Heart right ventricle (tissue), 16 donors: ENCODE measurements at regions not wholly inside any gene's neighbourhood (a gene's known extent, or its start where the extent isn't known, plus 50 kb on each side); places are given as distances from the start of the nearest gene placed in this dataset.

Experiments used
- ATAC-seq, 8 donors: fragments of 200-7000 bp; cut with Tn5 transposase; one replicate each; pipeline ENCODE4 v1.9.1; 2020; ENCODE audit warnings: mild to moderate bottlenecking in 8 of 8, moderate library complexity in 8 of 8, moderate number of reproducible peaks in 1 of 8
- DNase-seq, 2 donors: peaks; one replicate each; pipeline ENCODE4 v3.0.0-alpha.2; 2020
- H3K27ac ChIP-seq, 10 donors: fragments of 200-600 bp; sonication (generic) in 2 of 10; one replicate each; pipeline versions ENCODE4 v1.5.0 to v1.8.0; 2020 to 2022; ENCODE audit warnings: mild to moderate bottlenecking in 3 of 10
- H3K27me3 ChIP-seq, 7 donors: fragments of 200-600 bp; one replicate each; pipeline ENCODE4 v1.8.0; 2021 to 2022; ENCODE audit warnings: mild to moderate bottlenecking in 2 of 7
- H3K36me3 ChIP-seq, 9 donors: fragments of 200-600 bp; sonication (generic) in 1 of 9; one replicate each; pipeline versions ENCODE4 v1.5.0 to v1.8.0; 2020 to 2022; ENCODE audit warnings: mild to moderate bottlenecking in 2 of 9
- H3K4me1 ChIP-seq, 9 donors: fragments of 200-600 bp; sonication (generic) in 1 of 9; one replicate each; pipeline versions ENCODE4 v1.5.0 to v1.8.0; 2020 to 2022; ENCODE audit warnings: mild to moderate bottlenecking in 4 of 9
- H3K4me3 ChIP-seq, 10 donors: fragments of 200-600 bp; sonication (generic) in 2 of 10; one replicate each; pipeline versions ENCODE4 v1.5.0 to v1.8.0; 2020 to 2022; ENCODE audit warnings: mild to moderate bottlenecking in 7 of 10, moderate library complexity in 2 of 10
- H3K9me3 ChIP-seq, 11 donors: fragments of 200-600 bp in 10 of 11; sonication (generic) in 2 of 11; one replicate each; pipeline versions ENCODE4 v1.5.0 to v1.8.0; 2013 to 2022; ENCODE audit warnings: mild to moderate bottlenecking in 2 of 11, control low read depth in 1 of 11, moderate library complexity in 1 of 11
- WGBS, 2 donors: extraction: QIAGEN DNeasy Blood & Tissue Kit; methylation state at CpG; one replicate each; pipeline ENCODE4 v1.1.7; 2013; ENCODE audit warnings: inconsistent platforms in 1 of 2; 5-methylcytosine and 5-hydroxymethylcytosine counted together
- intact Hi-C, 10 donors: fragments of 100-400 bp; cut with DNase I; formaldehyde crosslinking; loops; one replicate each; pipeline versions ENCODE4 v1.11.1 to v1.14.2; 2022
- TF ChIP-seq, protein P1 (sequence below), 9 donors: fragments of 200-600 bp; sonication (generic) in 2 of 9; IDR thresholded peaks; one replicate each; pipeline versions ENCODE4 v1.5.0 to v1.8.0; 2021 to 2022; ENCODE audit warnings: antibody characterized with exemption in 9 of 9, mild to moderate bottlenecking in 5 of 9, moderate library complexity in 1 of 9
- donor health status: Arrhythmogenic right ventricular cardiomyopathy.
- donor health status: ischemic (EF 13 %, LVEDD 7.1; RV severe dilation, severe dysfunction).
- donor health status: healthy with polysubstance abuse.
- donor health status: DM: no; HTN: yes; CAD: no.
- donor health status: DM: no; HTN: no; CAD: no.
- donor health status: ischemic (EF 25% LVEDD 6.9; RV normal size, moderate dysfunction).
- donor health status: ischemic (EF 25% LVEDD 5.7; RV mildly dilated, moderate dysfunction).
- donor health status: healthy.
- donor health status: DM: yes; HTN: yes; CAD: no.
- donor health status: Ischemic cardiomyopathy.
- donor health status: ischemic (EF 35%, LVEDD 5.7; RV mildly dilated, moderate dysfunction).
- donor health status: nonischemic (EF 11% LVEDD 7.7; RV severe dilation, severe dysfunction).
- donor health status: DM: yes; HTN: yes; CAD: no.
- donor health status: PGD.
- donor health status: ischemic (EF 29% LVEDD 5.4; RV normal size, mild dysfunction).
- donor health status: nonischemic (EF 23%, LVEDD 6.1; RV moderate dilation, normal function).

DNA sequence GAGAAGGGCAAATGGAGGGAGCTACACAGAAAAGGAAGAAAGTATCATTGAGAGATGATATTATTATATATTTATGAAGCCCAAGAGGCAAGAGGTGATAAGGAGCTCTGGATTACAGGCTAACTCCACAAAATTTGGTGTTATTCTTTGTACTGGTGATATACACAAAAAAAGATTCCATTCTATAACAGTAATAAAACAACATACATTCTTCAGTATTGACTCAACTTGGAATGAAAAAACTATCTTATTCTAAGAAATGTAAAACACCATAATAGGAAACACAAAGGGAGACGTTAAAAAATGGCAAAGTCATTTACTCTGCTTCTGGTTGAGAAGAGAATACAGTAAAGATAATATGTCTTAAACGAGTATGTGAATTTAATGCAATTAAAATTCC is 99.4 kb downstream of the TEX35 start:
- DNase-seq, result no peak
- 72 to 81% methylated on average over 2 of the region's 2 CpGs for WGBS, 2 donors
- Histone ChIP-seq H3K27me3 (no peaks in the 10 kb centered on the region), H3K36me3 (no peaks in the 10 kb centered on the region), H3K4me1 (peaks cover 0 to 13% (median 0%) of the 10 kb centered on the region in 9 donors), H3K9me3 (no peaks in the 10 kb centered on the region), H3K27ac (no peak overlapping the region), H3K4me3 (no peak overlapping the region)
- TF ChIP-seq, protein P1, sequence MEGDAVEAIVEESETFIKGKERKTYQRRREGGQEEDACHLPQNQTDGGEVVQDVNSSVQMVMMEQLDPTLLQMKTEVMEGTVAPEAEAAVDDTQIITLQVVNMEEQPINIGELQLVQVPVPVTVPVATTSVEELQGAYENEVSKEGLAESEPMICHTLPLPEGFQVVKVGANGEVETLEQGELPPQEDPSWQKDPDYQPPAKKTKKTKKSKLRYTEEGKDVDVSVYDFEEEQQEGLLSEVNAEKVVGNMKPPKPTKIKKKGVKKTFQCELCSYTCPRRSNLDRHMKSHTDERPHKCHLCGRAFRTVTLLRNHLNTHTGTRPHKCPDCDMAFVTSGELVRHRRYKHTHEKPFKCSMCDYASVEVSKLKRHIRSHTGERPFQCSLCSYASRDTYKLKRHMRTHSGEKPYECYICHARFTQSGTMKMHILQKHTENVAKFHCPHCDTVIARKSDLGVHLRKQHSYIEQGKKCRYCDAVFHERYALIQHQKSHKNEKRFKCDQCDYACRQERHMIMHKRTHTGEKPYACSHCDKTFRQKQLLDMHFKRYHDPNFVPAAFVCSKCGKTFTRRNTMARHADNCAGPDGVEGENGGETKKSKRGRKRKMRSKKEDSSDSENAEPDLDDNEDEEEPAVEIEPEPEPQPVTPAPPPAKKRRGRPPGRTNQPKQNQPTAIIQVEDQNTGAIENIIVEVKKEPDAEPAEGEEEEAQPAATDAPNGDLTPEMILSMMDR (IDR thresholded peaks at IDR 0.05), result no peak
- intact Hi-C loops, result no loop called here
- ATAC-seq, result no peak

DNA sequence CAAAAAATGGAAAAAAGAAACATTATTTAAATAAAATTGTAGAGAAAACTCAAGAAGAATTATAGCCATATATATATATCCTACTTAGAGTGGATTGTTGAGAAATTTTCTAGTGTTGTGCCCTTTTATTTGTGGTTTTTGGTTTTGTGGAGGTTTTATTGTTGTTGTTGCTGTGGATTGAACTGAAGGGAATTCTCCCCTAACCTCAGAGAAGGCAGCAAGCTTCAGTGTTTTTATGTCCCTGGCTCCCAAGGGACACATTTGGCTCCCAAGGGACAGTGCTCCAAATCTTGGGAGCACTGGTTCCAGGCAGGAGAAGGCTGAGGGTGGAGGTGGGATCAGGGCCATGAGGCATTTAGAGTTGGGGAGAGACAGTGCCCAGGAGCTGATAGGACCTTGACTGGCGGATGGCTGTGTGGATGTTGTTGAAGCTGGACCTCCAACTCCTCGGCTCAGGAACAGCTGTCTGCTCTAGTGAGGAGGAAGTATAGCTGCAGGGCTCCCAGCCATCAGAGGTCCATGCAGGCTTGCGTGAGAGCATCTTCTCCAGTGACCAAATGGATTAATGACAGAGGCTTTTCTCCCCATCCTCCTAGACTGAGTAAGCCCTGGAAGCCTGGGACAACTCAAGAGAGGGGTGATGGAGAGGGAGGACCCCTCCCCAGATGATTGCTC is 100.5 kb downstream of the TEX35 start:
- WGBS, 2 donors, result 72 to 90% methylated on average over 3 of the region's 3 CpGs
- no peaks in the 10 kb centered on the region for H3K9me3 ChIP-seq
- intact Hi-C loops, result no loop called here
- H3K4me1 ChIP-seq, result peaks cover 0 to 6% (median 0%) of the 10 kb centered on the region in 9 donors
- no peaks in the 10 kb centered on the region for H3K27me3 ChIP-seq
- H3K36me3 ChIP-seq, result no peaks in the 10 kb centered on the region
- no peak for ATAC-seq
- TF ChIP-seq, protein P1 (IDR thresholded peaks at IDR 0.05), result no peak
- no peak overlapping the region for H3K4me3 ChIP-seq
- H3K27ac ChIP-seq, result no peak overlapping the region
- DNase-seq, result no peak

DNA sequence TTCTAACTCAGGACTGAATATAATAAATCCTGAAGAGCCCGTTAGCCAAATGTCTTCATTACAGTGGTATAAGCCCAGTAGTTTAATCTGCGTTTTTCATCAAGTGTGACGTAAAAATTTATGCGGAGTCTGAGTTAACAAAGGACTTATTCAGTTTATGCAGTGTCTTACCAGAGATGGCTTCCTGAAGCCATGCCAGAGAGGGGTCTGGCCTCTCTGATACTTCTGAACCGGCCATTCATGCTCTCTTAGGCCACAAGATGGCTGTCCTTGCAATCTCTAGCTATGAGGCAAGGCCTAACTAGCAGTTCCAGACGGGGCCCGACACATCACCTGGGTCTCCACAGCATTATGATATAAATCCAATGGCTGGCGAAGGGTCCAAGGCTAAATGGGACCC is 101.4 kb downstream of the TEX35 start:
- Histone ChIP-seq H3K4me3 (no peak overlapping the region), H3K4me1 (no peaks in the 10 kb centered on the region), H3K27ac (no peak overlapping the region), H3K36me3 (no peaks in the 10 kb centered on the region), H3K9me3 (no peaks in the 10 kb centered on the region), H3K27me3 (no peaks in the 10 kb centered on the region)
- WGBS, 2 donors, result 88 to 92% methylated on average over 8 of the region's 8 CpGs
- ATAC-seq (no peak), DNase-seq (no peak)
- intact Hi-C loops, result no loop called here
- TF ChIP-seq, protein P1 (IDR thresholded peaks at IDR 0.05), result no peak

DNA sequence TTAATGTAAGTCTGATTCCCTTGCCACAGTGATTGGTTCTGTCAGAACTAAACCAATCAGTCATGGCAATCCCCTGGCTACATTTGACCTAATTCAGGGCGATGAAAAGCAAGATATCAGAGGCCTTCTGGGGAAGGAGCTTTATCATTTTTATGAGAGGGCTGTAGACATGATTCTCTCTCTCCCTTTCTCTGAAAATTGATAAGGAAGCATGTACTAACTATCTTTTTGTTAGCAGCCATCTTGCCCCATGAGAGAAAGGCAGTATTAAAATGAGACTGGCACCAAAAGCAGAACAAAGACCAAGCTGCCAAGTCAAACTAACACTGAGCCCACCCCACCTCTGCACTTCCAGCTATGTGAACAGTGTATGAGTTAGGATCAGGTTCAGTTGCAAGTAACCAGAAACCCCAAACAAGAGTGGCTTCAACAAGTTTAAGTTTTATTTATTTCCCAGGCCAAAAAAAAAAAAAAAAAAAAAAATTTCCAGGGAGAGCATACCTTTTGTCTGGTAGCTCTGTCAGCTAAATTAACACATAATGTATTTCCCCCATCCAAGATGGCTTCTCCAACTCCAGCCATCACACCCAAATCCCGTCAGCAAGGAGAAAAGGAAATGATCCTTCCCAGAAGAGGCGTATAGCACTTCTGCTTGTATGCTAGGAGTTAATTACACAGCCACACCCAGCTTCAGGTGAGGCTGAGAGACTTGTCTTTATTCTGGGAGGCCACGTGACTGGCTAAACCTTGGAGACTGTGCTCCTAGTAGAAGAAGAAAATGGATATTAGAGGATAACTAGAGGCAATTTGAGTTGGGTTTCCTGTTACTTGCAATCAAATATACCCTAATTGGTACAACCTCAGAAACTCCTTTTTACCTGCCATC is 105.8 kb upstream of the RALGPS2 start:
- ATAC-seq, result no peak

More for the DNA sequence above, 105.8 kb upstream of the RALGPS2 start:
- no peaks in the 10 kb centered on the region for H3K4me1 ChIP-seq
- WGBS, 2 donors, result 89 to 92% methylated on average over 4 of the region's 4 CpGs
- DNase-seq, result no peak
- intact Hi-C loops, result no loop called here
- no peak overlapping the region for H3K4me3 ChIP-seq
- no peak overlapping the region for H3K27ac ChIP-seq
- no peaks in the 10 kb centered on the region for H3K9me3 ChIP-seq
- H3K36me3 ChIP-seq, result no peaks in the 10 kb centered on the region
- no peaks in the 10 kb centered on the region for H3K27me3 ChIP-seq
- TF ChIP-seq, protein P1 (IDR thresholded peaks at IDR 0.05), result no peak
